AG04449 (cell line): ENCODE measurements at regions not wholly inside any gene's neighbourhood (a gene's known extent, or its start where the extent isn't known, plus 50 kb on each side); places are given as distances from the start of the nearest gene placed in this dataset.

Experiments used
- CTCF ChIA-PET: fragments of 350-600 bp; formaldehyde crosslinking; extraction: SDS; loops from one replicate; lab custom pipeline; 2021; ENCODE audit warnings: antibody characterized with exemption; lab: Yijun Ruan, JAX
- POLR2A ChIA-PET: fragments of 400-600, 350-600 bp; formaldehyde crosslinking; extraction: SDS; loops from one replicate; lab custom pipeline; 2020; ENCODE audit warnings: antibody characterized with exemption, inconsistent platforms; lab: Yijun Ruan, JAX
- DNase-seq: peaks from one replicate; pipeline ENCODE4 v3.0.0-alpha.2; 2010; ENCODE audit warnings: low read depth, low spot score
- H3K4me3 ChIP-seq: 2 replicates; pipeline ENCODE4 v1.5.1; 2011; ENCODE audit warnings: low read depth, mild to moderate bottlenecking, control low read depth, low read length
- CTCF ChIP-seq: IDR thresholded peaks from one replicate; pipeline ENCODE4 v1.5.1; 2011; ENCODE audit warnings: mild to moderate bottlenecking, moderate library complexity, low read length, control low read depth, inconsistent platforms; ENCODE audit not compliant: insufficient read depth; ENCODE audit errors: missing control alignments

- CTCF ChIA-PET = no interaction called here
- POLR2A ChIA-PET = no interaction called here
- TF ChIP-seq CTCF = no peak
- no peak for DNase-seq
- no peak overlapping the region for H3K4me3 ChIP-seq
Measured at GRCh38 chr2:104678181-104678580, 175.7 kb upstream of the POU3F3 start.

- CTCF ChIA-PET = no interaction called here
- no peak for DNase-seq
- TF ChIP-seq CTCF = no peak
- POLR2A ChIA-PET = no interaction called here
- H3K4me3 ChIP-seq = no peak overlapping the region
Measured at GRCh38 chr2:104685591-104685990, 168.3 kb upstream of the POU3F3 start.

- no peak for DNase-seq
- no peak for TF ChIP-seq CTCF
- ChIA-PET POLR2A (no interaction called here), CTCF (no interaction called here)
- H3K4me3 ChIP-seq = no peak overlapping the region
Measured at GRCh38 chr2:104687147-104687546, 166.8 kb upstream of the POU3F3 start.

GRCh38 chr2:104690255-104690984, 163.5 kb upstream of the POU3F3 start:
- CTCF ChIA-PET = no interaction called here

GRCh38 chr2:104698276-104698675, 155.6 kb upstream of the POU3F3 start:
- no peak for TF ChIP-seq CTCF
- POLR2A ChIA-PET = no interaction called here
- no peak overlapping the region for H3K4me3 ChIP-seq
- no peak for DNase-seq
- CTCF ChIA-PET = no interaction called here

More at GRCh38 chr2:104690255-104690984, 163.5 kb upstream of the POU3F3 start:
- no peak overlapping the region for H3K4me3 ChIP-seq
- POLR2A ChIA-PET = no interaction called here
- no peak for TF ChIP-seq CTCF
- no peak for DNase-seq

- DNase-seq = no peak
- ChIA-PET CTCF (no interaction called here), POLR2A (no interaction called here)
- H3K4me3 ChIP-seq = no peak overlapping the region
- no peak for TF ChIP-seq CTCF
Measured at GRCh38 chr2:104701411-104701911, 152.5 kb upstream of the POU3F3 start.
